Liver (tissue), 8 donors: ENCODE measurements at regions not wholly inside any gene's neighbourhood (a gene's known extent, or its start where the extent isn't known, plus 50 kb on each side); places are given as distances from the start of the nearest gene placed in this dataset.

Source experiments
- DNase-seq: peaks from one replicate; pipeline ENCODE4 v3.0.0-alpha.2; 2017; ENCODE audit warnings: low spot score
- H3K27ac ChIP-seq, 2 donors: one replicate each; pipeline ENCODE4 v1.7.0; 2013; ENCODE audit warnings: inconsistent platforms in 2 of 2, low read length in 2 of 2, control low read depth in 1 of 2, low read depth in 1 of 2, mild to moderate bottlenecking in 1 of 2
- H3K27me3 ChIP-seq, 4 donors: one replicate each; pipeline versions ENCODE4 v1.6.1 to v1.7.0; 2013; ENCODE audit warnings: low read length in 3 of 4, inconsistent platforms in 1 of 4, mild to moderate bottlenecking in 1 of 4, moderate library complexity in 1 of 4; ENCODE audit not compliant: control insufficient read depth in 4 of 4, insufficient read depth in 4 of 4
- H3K36me3 ChIP-seq, 4 donors: one replicate each; pipeline versions ENCODE4 v1.6.1 to v1.7.0; 2013; ENCODE audit warnings: low read length in 3 of 4, mild to moderate bottlenecking in 3 of 4, low read depth in 1 of 4, moderate library complexity in 1 of 4; ENCODE audit not compliant: control insufficient read depth in 4 of 4, insufficient read depth in 3 of 4
- H3K4me1 ChIP-seq, 4 donors: one replicate each; pipeline versions ENCODE4 v1.6.1 to v1.7.0; 2013; ENCODE audit warnings: low read length in 3 of 4, mild to moderate bottlenecking in 3 of 4, moderate library complexity in 1 of 4; ENCODE audit not compliant: control insufficient read depth in 4 of 4, insufficient read depth in 4 of 4
- H3K4me3 ChIP-seq, 3 donors: one replicate each; pipeline versions ENCODE4 v1.6.1 to v1.7.0; 2013; ENCODE audit warnings: low read length in 3 of 3, control low read depth in 1 of 3, low read depth in 1 of 3, mild to moderate bottlenecking in 1 of 3
- H3K9ac ChIP-seq, 2 donors: one replicate each; pipeline ENCODE4 v1.7.0; 2013; ENCODE audit warnings: low read length in 2 of 2, mild to moderate bottlenecking in 2 of 2, moderate library complexity in 2 of 2, control low read depth in 1 of 2, low read depth in 1 of 2
- H3K9me3 ChIP-seq, 4 donors: one replicate each; pipeline versions ENCODE4 v1.6.1 to v1.7.0; 2013; ENCODE audit warnings: low read length in 3 of 4; ENCODE audit not compliant: control insufficient read depth in 4 of 4
- EGR1 ChIP-seq, 2 donors: IDR thresholded peaks; 2 replicates each; pipeline ENCODE4 v1.6.1; 2016 to 2018; ENCODE audit warnings: antibody characterized with exemption in 2 of 2, low read depth in 2 of 2
- FOXA1 ChIP-seq: IDR thresholded peaks from 2 replicates; pipeline ENCODE4 v1.6.1; 2016; ENCODE audit warnings: antibody characterized with exemption
- FOXA2 ChIP-seq: IDR thresholded peaks from 2 replicates; pipeline ENCODE4 v1.6.1; 2016; ENCODE audit warnings: antibody characterized with exemption
- GABPA ChIP-seq, 2 donors: IDR thresholded peaks in 1 of 2; conservative IDR thresholded peaks in 1 of 2; 2 replicates each; pipeline ENCODE4 v1.6.1; 2016; ENCODE audit warnings: antibody characterized with exemption in 2 of 2, mild to moderate bottlenecking in 1 of 2, moderate library complexity in 1 of 2
- HNF4A ChIP-seq, 2 donors: conservative IDR thresholded peaks; 2 replicates each; pipeline ENCODE4 v1.6.1; 2016; ENCODE audit warnings: antibody characterized with exemption in 2 of 2, mild to moderate bottlenecking in 2 of 2
- HNF4G ChIP-seq: IDR thresholded peaks from 2 replicates; pipeline ENCODE4 v1.6.1; 2016; ENCODE audit warnings: antibody characterized with exemption
- JUND ChIP-seq, 2 donors: IDR thresholded peaks; 2 replicates each; pipeline ENCODE4 v1.6.1; 2016; ENCODE audit warnings: antibody characterized with exemption in 2 of 2
- NR2F2 ChIP-seq: IDR thresholded peaks from 2 replicates; pipeline ENCODE4 v1.6.1; 2016; ENCODE audit warnings: antibody characterized with exemption
- RAD21 ChIP-seq, 2 donors: IDR thresholded peaks; 2 replicates each; pipeline ENCODE4 v1.6.1; 2016; ENCODE audit warnings: antibody characterized with exemption in 2 of 2, mild to moderate bottlenecking in 2 of 2
- RXRA ChIP-seq, 2 donors: IDR thresholded peaks; 2 replicates each; pipeline ENCODE4 v1.6.1; 2017 to 2018; ENCODE audit warnings: antibody characterized with exemption in 2 of 2, mild to moderate bottlenecking in 1 of 2
- SP1 ChIP-seq: IDR thresholded peaks from 2 replicates; pipeline ENCODE4 v1.6.1; 2018; ENCODE audit warnings: antibody characterized with exemption, mild to moderate bottlenecking
- TAF1 ChIP-seq: conservative IDR thresholded peaks from 2 replicates; pipeline ENCODE4 v1.6.1; 2016; ENCODE audit warnings: antibody characterized with exemption, mild to moderate bottlenecking
- YY1 ChIP-seq: IDR thresholded peaks from 2 replicates; pipeline ENCODE4 v1.6.1; 2016; ENCODE audit warnings: antibody characterized with exemption, mild to moderate bottlenecking
- whole genome bisulfite sequencing: extraction: QIAGEN DNeasy Blood & Tissue Kit; methylation state at CpG from one replicate; pipeline ENCODE4 v1.1.7; 2013; 5-methylcytosine and 5-hydroxymethylcytosine counted together
- TF ChIP-seq, protein P1 (sequence below): IDR thresholded peaks from 2 replicates; pipeline ENCODE4 v1.6.1; 2016; ENCODE audit warnings: antibody characterized with exemption
- TF ChIP-seq, protein P2 (sequence below): fragments of 150-350 bp; IDR thresholded peaks from 2 replicates; pipeline ENCODE4 v1.5.1; 2017; ENCODE audit warnings: improper control_type of control experiment, low read depth, low read length; ENCODE audit not compliant: missing input control
- TF ChIP-seq, protein P3 (sequence below): IDR thresholded peaks from 2 replicates; pipeline ENCODE4 v1.6.1; 2016; ENCODE audit warnings: antibody characterized with exemption
- TF ChIP-seq, protein P4 (sequence below): IDR thresholded peaks from 2 replicates; pipeline ENCODE4 v1.6.1; 2016; ENCODE audit warnings: antibody characterized with exemption, mild to moderate bottlenecking
- TF ChIP-seq, protein P5 (sequence below): IDR thresholded peaks from 2 replicates; pipeline ENCODE4 v1.6.1; 2016; ENCODE audit warnings: antibody characterized with exemption
- donor health status: healthy.
- donor health status: healthy.
- donor health status: healthy.
- donor health status: healthy.
- donor health status: healthy.

GRCh38 chr1:194469282-194469681 lies 1282.9 kb upstream of the B3GALT2 start:
- no peaks in the 10 kb centered on the region for H3K9me3 ChIP-seq
- 49% methylated on average over 1 of the region's 1 CpG for WGBS
- TF ChIP-seq RXRA (IDR thresholded peaks at IDR 0.05): no peak
- no peak for TF ChIP-seq FOXA2
- no peak for TF ChIP-seq SP1
- TF ChIP-seq, protein P1, sequence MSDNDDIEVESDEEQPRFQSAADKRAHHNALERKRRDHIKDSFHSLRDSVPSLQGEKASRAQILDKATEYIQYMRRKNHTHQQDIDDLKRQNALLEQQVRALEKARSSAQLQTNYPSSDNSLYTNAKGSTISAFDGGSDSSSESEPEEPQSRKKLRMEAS: no peak
- no peak for TF ChIP-seq FOXA1
- TF ChIP-seq TAF1: no peak
- TF ChIP-seq GABPA (IDR thresholded peaks at IDR 0.05 in 1 of 2, conservative IDR thresholded peaks at IDR 0.05 in 1 of 2): no peak
- TF ChIP-seq, protein P2, sequence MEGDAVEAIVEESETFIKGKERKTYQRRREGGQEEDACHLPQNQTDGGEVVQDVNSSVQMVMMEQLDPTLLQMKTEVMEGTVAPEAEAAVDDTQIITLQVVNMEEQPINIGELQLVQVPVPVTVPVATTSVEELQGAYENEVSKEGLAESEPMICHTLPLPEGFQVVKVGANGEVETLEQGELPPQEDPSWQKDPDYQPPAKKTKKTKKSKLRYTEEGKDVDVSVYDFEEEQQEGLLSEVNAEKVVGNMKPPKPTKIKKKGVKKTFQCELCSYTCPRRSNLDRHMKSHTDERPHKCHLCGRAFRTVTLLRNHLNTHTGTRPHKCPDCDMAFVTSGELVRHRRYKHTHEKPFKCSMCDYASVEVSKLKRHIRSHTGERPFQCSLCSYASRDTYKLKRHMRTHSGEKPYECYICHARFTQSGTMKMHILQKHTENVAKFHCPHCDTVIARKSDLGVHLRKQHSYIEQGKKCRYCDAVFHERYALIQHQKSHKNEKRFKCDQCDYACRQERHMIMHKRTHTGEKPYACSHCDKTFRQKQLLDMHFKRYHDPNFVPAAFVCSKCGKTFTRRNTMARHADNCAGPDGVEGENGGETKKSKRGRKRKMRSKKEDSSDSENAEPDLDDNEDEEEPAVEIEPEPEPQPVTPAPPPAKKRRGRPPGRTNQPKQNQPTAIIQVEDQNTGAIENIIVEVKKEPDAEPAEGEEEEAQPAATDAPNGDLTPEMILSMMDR: no peak
- no peak for TF ChIP-seq HNF4A (conservative IDR thresholded peaks at IDR 0.05)
- TF ChIP-seq JUND (IDR thresholded peaks at IDR 0.05): no peak
- no peak for TF ChIP-seq NR2F2
- TF ChIP-seq, protein P3, sequence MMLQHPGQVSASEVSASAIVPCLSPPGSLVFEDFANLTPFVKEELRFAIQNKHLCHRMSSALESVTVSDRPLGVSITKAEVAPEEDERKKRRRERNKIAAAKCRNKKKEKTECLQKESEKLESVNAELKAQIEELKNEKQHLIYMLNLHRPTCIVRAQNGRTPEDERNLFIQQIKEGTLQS: no peak
- TF ChIP-seq HNF4G: no peak
- TF ChIP-seq EGR1 (IDR thresholded peaks at IDR 0.05; ENCODE audit: low read depth in 2 of 2): no peak
- no peak for TF ChIP-seq RAD21 (IDR thresholded peaks at IDR 0.05)
- no peak for TF ChIP-seq YY1
- TF ChIP-seq, protein P4, sequence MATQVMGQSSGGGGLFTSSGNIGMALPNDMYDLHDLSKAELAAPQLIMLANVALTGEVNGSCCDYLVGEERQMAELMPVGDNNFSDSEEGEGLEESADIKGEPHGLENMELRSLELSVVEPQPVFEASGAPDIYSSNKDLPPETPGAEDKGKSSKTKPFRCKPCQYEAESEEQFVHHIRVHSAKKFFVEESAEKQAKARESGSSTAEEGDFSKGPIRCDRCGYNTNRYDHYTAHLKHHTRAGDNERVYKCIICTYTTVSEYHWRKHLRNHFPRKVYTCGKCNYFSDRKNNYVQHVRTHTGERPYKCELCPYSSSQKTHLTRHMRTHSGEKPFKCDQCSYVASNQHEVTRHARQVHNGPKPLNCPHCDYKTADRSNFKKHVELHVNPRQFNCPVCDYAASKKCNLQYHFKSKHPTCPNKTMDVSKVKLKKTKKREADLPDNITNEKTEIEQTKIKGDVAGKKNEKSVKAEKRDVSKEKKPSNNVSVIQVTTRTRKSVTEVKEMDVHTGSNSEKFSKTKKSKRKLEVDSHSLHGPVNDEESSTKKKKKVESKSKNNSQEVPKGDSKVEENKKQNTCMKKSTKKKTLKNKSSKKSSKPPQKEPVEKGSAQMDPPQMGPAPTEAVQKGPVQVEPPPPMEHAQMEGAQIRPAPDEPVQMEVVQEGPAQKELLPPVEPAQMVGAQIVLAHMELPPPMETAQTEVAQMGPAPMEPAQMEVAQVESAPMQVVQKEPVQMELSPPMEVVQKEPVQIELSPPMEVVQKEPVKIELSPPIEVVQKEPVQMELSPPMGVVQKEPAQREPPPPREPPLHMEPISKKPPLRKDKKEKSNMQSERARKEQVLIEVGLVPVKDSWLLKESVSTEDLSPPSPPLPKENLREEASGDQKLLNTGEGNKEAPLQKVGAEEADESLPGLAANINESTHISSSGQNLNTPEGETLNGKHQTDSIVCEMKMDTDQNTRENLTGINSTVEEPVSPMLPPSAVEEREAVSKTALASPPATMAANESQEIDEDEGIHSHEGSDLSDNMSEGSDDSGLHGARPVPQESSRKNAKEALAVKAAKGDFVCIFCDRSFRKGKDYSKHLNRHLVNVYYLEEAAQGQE: no peak
- TF ChIP-seq, protein P5, sequence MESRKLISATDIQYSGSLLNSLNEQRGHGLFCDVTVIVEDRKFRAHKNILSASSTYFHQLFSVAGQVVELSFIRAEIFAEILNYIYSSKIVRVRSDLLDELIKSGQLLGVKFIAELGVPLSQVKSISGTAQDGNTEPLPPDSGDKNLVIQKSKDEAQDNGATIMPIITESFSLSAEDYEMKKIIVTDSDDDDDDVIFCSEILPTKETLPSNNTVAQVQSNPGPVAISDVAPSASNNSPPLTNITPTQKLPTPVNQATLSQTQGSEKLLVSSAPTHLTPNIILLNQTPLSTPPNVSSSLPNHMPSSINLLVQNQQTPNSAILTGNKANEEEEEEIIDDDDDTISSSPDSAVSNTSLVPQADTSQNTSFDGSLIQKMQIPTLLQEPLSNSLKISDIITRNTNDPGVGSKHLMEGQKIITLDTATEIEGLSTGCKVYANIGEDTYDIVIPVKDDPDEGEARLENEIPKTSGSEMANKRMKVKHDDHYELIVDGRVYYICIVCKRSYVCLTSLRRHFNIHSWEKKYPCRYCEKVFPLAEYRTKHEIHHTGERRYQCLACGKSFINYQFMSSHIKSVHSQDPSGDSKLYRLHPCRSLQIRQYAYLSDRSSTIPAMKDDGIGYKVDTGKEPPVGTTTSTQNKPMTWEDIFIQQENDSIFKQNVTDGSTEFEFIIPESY: no peak
- no peak overlapping the region for H3K4me3 ChIP-seq
- H3K4me1 ChIP-seq: no peaks in the 10 kb centered on the region
- H3K36me3 ChIP-seq: no peaks in the 10 kb centered on the region
- H3K27me3 ChIP-seq: no peaks in the 10 kb centered on the region
- H3K9ac ChIP-seq: no peak overlapping the region
- no peak overlapping the region for H3K27ac ChIP-seq
- no peak for DNase-seq

DNA sequence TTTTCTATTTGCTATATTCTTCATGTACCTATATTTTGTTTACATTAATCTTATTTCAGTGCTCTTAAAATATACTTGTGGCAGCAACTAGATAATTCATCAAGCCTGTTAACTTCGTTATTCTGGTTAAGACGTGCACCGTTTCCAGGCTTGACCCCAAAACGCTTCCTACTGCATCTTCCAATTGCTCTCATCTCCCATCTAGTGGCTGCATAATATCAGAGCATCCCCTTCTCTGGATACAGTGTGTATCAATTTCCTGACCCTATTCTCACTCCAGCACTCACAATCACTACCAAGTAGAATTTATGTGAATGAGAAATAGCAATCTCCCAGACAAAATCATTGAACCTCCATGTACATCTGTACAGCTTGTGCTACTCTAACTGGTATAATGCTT lies 1280.3 kb upstream of the B3GALT2 start:
- peak in 1 of 2 donors; percentile 36 for TF ChIP-seq RAD21 (IDR thresholded peaks at IDR 0.05)
- TF ChIP-seq, protein P4: no peak
- Histone ChIP-seq H3K4me3 (no peak overlapping the region), H3K36me3 (no peaks in the 10 kb centered on the region), H3K9ac (no peak overlapping the region), H3K9me3 (no peaks in the 10 kb centered on the region), H3K4me1 (no peaks in the 10 kb centered on the region), H3K27me3 (no peaks in the 10 kb centered on the region), H3K27ac (no peak overlapping the region)
- DNase-seq: no peak
- 26% methylated on average over 4 of the region's 4 CpGs for WGBS
